Astrocyte of the cerebellum (primary cell): ENCODE measurements at regions not wholly inside any gene's neighbourhood (a gene's known extent, or its start where the extent isn't known, plus 50 kb on each side); places are given as distances from the start of the nearest gene placed in this dataset.

ENCODE experiments used
- DNase-seq: peaks from one replicate; pipeline ENCODE4 v3.0.0-alpha.2; 2011; ENCODE audit warnings: low read depth
- H3K4me3 ChIP-seq: 2 replicates; pipeline ENCODE4 v1.5.1; 2011; ENCODE audit warnings: mild to moderate bottlenecking, low read depth, low read length, moderate library complexity
- in situ Hi-C: cut with HindIII; loops from 2 replicates; pipeline ENCODE4 v1.10.0; 2017; ENCODE audit warnings: low sequenced_read_pairs
- TF ChIP-seq, protein P1 (sequence below): IDR thresholded peaks from 2 replicates; pipeline ENCODE4 v1.5.1; 2012; ENCODE audit warnings: low read length, low read depth, moderate library complexity, mild to moderate bottlenecking; ENCODE audit errors: missing control alignments

DNA sequence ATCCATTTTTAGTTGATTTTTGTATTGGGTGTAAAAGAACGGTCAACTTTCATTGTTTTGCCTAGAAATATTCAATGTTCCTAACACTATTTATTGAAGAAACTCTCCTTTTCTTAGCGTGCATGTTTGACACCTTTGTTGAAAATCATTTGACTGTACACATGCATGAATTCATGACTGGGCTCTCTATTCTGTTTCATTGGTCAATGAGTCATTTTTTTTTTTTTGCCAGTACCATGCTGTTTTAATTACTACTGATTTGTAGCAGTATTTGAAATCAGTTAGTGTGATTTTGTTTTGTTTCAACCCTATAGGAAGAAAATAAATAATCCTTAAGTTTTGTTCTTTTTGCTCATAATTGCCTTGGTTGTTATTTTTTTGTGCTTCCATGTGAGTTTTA, 828.7 kb downstream of the SUCLG1 start:
- TF ChIP-seq, protein P1, sequence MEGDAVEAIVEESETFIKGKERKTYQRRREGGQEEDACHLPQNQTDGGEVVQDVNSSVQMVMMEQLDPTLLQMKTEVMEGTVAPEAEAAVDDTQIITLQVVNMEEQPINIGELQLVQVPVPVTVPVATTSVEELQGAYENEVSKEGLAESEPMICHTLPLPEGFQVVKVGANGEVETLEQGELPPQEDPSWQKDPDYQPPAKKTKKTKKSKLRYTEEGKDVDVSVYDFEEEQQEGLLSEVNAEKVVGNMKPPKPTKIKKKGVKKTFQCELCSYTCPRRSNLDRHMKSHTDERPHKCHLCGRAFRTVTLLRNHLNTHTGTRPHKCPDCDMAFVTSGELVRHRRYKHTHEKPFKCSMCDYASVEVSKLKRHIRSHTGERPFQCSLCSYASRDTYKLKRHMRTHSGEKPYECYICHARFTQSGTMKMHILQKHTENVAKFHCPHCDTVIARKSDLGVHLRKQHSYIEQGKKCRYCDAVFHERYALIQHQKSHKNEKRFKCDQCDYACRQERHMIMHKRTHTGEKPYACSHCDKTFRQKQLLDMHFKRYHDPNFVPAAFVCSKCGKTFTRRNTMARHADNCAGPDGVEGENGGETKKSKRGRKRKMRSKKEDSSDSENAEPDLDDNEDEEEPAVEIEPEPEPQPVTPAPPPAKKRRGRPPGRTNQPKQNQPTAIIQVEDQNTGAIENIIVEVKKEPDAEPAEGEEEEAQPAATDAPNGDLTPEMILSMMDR, result no peak
- in situ Hi-C loops, result no loop called here
- DNase-seq, result no peak
- no peak overlapping the region for H3K4me3 ChIP-seq

DNA sequence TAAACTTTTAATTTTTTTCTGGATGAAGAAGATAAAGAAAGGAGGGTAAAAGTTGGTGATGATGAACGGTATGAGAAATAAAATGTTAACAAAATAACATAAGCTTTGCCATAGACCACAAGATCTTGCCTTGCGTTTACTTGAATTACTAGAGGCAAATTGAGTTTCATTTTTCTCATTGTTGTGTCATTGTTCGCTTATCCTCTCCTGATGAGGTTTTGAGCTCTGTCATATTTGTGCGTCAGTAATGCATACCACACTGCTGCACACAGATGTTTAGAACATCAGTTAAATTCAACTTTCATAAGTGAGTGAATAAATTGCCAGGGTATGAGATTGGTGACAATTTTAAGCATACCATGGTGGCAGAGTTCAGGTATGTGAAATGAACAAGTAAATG, 843.6 kb downstream of the SUCLG1 start:
- in situ Hi-C loops, result no loop called here
- TF ChIP-seq, protein P1, result no peak
- DNase-seq, result no peak
- no peak overlapping the region for H3K4me3 ChIP-seq

DNA sequence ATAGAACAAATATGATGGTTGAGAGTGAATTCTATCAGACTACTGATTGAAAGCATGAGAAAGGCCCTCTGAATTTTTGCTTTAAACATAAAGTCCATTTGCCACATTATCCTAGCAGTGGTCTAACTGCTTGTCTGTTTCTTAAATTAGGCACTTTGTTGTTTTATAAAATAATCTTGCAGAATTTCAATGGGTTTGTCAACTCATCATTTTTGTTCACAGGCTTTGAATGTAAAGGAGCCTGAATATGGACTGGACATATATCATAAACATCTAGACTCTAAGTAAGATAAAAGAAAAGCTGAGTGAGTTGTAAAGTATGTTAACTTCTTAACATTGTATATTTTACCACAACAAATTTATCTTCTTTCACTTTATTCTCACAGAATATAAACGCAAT, 845.9 kb downstream of the SUCLG1 start:
- TF ChIP-seq, protein P1, result no peak
- no peak overlapping the region for H3K4me3 ChIP-seq
- in situ Hi-C loops, result no loop called here
- DNase-seq, result no peak

DNA sequence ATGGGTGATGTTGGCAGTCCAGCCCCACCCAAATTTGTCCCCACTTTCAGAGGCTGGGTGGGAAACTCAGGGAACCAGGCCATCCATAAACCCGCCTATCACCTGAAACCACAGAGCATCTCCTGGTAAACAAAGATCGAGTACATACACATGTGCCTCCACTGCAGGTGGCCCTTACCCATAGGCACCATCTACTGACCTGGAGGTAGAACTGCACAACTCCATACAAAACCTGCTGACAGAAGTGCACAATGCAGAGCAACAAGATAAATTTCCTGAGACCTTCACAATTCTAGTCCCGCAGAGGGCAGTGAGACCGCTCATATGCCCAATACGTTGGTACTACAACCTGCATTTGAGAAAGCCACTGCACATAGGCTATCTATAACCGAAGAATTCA, 856.3 kb downstream of the SUCLG1 start:
- TF ChIP-seq, protein P1, result no peak
- no peak for DNase-seq
- no peak overlapping the region for H3K4me3 ChIP-seq
- in situ Hi-C loops, result no loop called here

DNA sequence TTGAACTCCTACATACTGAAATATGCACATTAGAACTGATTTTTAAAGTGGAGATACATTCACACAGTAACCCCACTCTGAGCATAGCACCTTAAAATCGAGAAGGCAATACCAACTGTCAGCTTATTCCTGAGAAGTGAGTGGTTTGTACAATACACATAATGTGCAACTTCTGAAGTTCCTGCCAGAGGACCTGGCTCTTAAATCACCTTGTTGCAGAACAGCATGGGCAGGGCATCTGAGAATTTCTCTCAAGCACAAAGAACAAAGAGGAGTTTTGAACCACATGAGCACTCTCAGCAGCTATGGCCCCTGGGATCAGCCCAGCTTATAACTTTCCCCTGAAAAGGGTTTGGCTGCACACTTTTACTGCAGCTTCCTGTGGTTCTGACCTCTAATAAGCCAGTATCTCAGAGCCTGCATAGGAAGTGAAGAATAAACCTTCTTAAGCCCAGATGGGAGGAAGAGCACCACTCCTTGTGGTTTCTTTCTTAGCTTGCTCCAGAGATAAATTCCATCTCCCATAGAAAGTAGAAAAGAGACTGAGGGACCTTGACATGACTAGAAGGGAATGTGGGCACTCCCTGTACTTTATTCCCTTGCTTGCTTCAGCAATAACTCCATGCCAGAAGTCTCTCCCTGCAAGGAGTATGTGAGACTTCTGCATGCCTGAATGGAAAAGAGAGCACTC, 862.3 kb downstream of the SUCLG1 start:
- in situ Hi-C loops, result no loop called here

DNA sequence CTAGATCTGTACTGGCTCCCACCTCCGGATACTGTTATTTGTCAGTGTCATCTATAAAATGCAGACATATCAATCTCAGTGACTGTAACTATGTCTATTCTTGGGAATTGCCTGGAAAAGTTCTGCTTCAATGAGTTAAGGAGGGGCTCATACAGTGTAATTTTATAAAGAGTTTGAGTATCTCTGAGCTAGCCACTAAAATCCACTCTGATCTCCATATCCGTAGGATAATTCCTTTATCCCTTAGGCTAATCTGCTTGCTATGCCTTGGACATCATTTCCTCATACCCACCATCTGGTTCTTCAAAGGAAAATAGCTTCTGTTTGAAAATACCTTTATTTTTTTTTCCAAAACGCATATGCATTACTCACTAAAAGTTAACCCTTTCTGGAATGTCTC, 863.2 kb downstream of the SUCLG1 start:
- no peak for DNase-seq
- in situ Hi-C loops, result no loop called here
- no peak overlapping the region for H3K4me3 ChIP-seq
- TF ChIP-seq, protein P1, result no peak

More for the DNA sequence above, 862.3 kb downstream of the SUCLG1 start:
- TF ChIP-seq, protein P1, result no peak
- no peak overlapping the region for H3K4me3 ChIP-seq
- DNase-seq, result no peak
